OCI-LY1 (cell line): ENCODE measurements at regions not wholly inside any gene's neighbourhood (a gene's known extent, or its start where the extent isn't known, plus 50 kb on each side); places are given as distances from the start of the nearest gene placed in this dataset.
A peak's percentile ranks its signal among the peaks of the same experiment; 100 is the strongest.

ENCODE experiments used
- H2AFZ ChIP-seq: fragments of 200-600 bp; sonication (generic), shearing (Covaris generic); 2 replicates; pipeline ENCODE4 v1.6.0; 2014; ENCODE audit warnings: antibody characterized with exemption, mild to moderate bottlenecking, low read length
- H3F3A ChIP-seq: fragments of 200-600 bp; sonication (generic), shearing (Covaris generic); 2 replicates; pipeline ENCODE4 v1.6.0; 2014; ENCODE audit warnings: mild to moderate bottlenecking, antibody characterized with exemption, low read length, moderate library complexity; ENCODE audit not compliant: insufficient read depth
- H3K27ac ChIP-seq: fragments of 200-600 bp; sonication (generic); 2 replicates; pipeline ENCODE4 v1.5.1; 2014; ENCODE audit warnings: low read length, mixed run types, mild to moderate bottlenecking, low read depth; ENCODE audit not compliant: poor library complexity, severe bottlenecking
- H3K27me3 ChIP-seq: fragments of 200-600 bp; sonication (generic); 2 replicates; pipeline ENCODE4 v1.6.0; 2014; ENCODE audit warnings: antibody characterized with exemption, mild to moderate bottlenecking, low read length, moderate library complexity; ENCODE audit not compliant: insufficient read depth
- H3K36me3 ChIP-seq: fragments of 200-600 bp; sonication (generic); 2 replicates; pipeline ENCODE4 v1.6.1; 2014; ENCODE audit warnings: mild to moderate bottlenecking, antibody characterized with exemption, low read length, moderate library complexity, mixed read lengths; ENCODE audit not compliant: insufficient read depth
- H3K4me1 ChIP-seq: fragments of 200-600 bp; sonication (generic); 2 replicates; pipeline ENCODE4 v1.5.1; 2014; ENCODE audit warnings: mild to moderate bottlenecking, low read length, moderate library complexity; ENCODE audit not compliant: insufficient read depth, severe bottlenecking
- H3K4me2 ChIP-seq: fragments of 200-600 bp; sonication (generic), shearing (Covaris generic); 2 replicates; pipeline ENCODE4 v1.6.1; 2014; ENCODE audit warnings: low read length
- H3K4me3 ChIP-seq: fragments of 200-600 bp; sonication (generic); 2 replicates; pipeline ENCODE4 v1.5.1; 2014; ENCODE audit warnings: low read length, low read depth, mild to moderate bottlenecking, mixed read lengths; ENCODE audit not compliant: poor library complexity, severe bottlenecking
- H3K79me2 ChIP-seq: fragments of 200-600 bp; shearing (Covaris generic); 2 replicates; pipeline ENCODE4 v1.6.1; 2016; ENCODE audit warnings: mixed run types, low read length, mixed read lengths; ENCODE audit not compliant: insufficient read depth
- H3K9ac ChIP-seq: fragments of 200-600 bp; sonication (generic), shearing (Covaris generic); 2 replicates; pipeline ENCODE4 v1.6.1; 2014; ENCODE audit warnings: mild to moderate bottlenecking, low read length, mixed read lengths
- H3K9me2 ChIP-seq: fragments of 200-600 bp; sonication (generic), shearing (Covaris generic); 2 replicates; pipeline ENCODE4 v1.6.1; 2014; ENCODE audit warnings: low read depth, mild to moderate bottlenecking, low read length, mixed read lengths
- H3K9me3 ChIP-seq: fragments of 200-600 bp; shearing (Covaris generic); 2 replicates; pipeline ENCODE4 v1.6.1; 2014; ENCODE audit warnings: low read length, mixed read lengths
- H4K20me1 ChIP-seq: fragments of 200-600 bp; sonication (generic), shearing (Covaris generic); 2 replicates; pipeline ENCODE4 v1.6.0; 2016; ENCODE audit warnings: mild to moderate bottlenecking, low read length; ENCODE audit not compliant: insufficient read depth
- CTCF ChIP-seq: fragments of 200-600 bp; sonication (generic), shearing (Covaris generic); IDR thresholded peaks from 2 replicates; pipeline ENCODE4 v1.5.1; 2017; ENCODE audit warnings: mild to moderate bottlenecking, antibody characterized with exemption, low read length, moderate library complexity, mixed read lengths
- EZH2 ChIP-seq: fragments of 200-600 bp; sonication (generic), shearing (Covaris generic); IDR thresholded peaks from 2 replicates; pipeline ENCODE4 v1.8.0; 2017; ENCODE audit warnings: borderline replicate concordance, mixed run types, mild to moderate bottlenecking, antibody characterized with exemption, low read length, moderate library complexity, mixed read lengths

- no peaks in the 10 kb centered on the region for H3F3A ChIP-seq
- no peaks in the 10 kb centered on the region for H3K27me3 ChIP-seq
- H4K20me1 ChIP-seq: no peaks in the 10 kb centered on the region
- no peaks in the 10 kb centered on the region for H3K36me3 ChIP-seq
- H3K4me1 ChIP-seq: no peaks in the 10 kb centered on the region
- TF ChIP-seq EZH2: no peak
- no peak for TF ChIP-seq CTCF
- H3K9me2 ChIP-seq: no peaks in the 10 kb centered on the region
- H3K9ac ChIP-seq: no peak overlapping the region
- H3K9me3 ChIP-seq: no peaks in the 10 kb centered on the region
- H3K4me2 ChIP-seq: no peak overlapping the region
- H3K79me2 ChIP-seq: no peaks in the 10 kb centered on the region
- no peak overlapping the region for H3K4me3 ChIP-seq
- no peak overlapping the region for H3K27ac ChIP-seq
- H2AFZ ChIP-seq: no peak overlapping the region
Observed at GRCh38 chr6:156376091-156376490, 401.1 kb upstream of the ARID1B start.

GRCh38 chr6:156359912-156360311 lies 417.3 kb upstream of the ARID1B start:
- Histone ChIP-seq H3K4me1 (no peaks in the 10 kb centered on the region), H3K9me2 (no peaks in the 10 kb centered on the region), H3K36me3 (no peaks in the 10 kb centered on the region; the same call in 1 of the 2 replicates), H3F3A (no peaks in the 10 kb centered on the region), H3K9ac (no peak overlapping the region), H4K20me1 (no peaks in the 10 kb centered on the region), H2AFZ (no peak overlapping the region), H3K79me2 (no peaks in the 10 kb centered on the region), H3K4me2 (no peak overlapping the region), H3K27ac (no peak overlapping the region), H3K9me3 (no peaks in the 10 kb centered on the region), H3K4me3 (no peak overlapping the region), H3K27me3 (no peaks in the 10 kb centered on the region)
- peak; percentile 38; the same call in 1 of the 2 replicates for TF ChIP-seq CTCF
- TF ChIP-seq EZH2: no peak

- H3K9me2 ChIP-seq: no peaks in the 10 kb centered on the region
Observed at GRCh38 chr6:156352861-156353260, 424.3 kb upstream of the ARID1B start.

More at GRCh38 chr6:156352861-156353260, 424.3 kb upstream of the ARID1B start:
- Histone ChIP-seq H3K27me3 (no peaks in the 10 kb centered on the region), H4K20me1 (no peaks in the 10 kb centered on the region), H3F3A (no peaks in the 10 kb centered on the region), H2AFZ (no peak overlapping the region), H3K4me3 (no peak overlapping the region), H3K9me3 (no peaks in the 10 kb centered on the region), H3K4me2 (no peak overlapping the region), H3K27ac (no peak overlapping the region), H3K79me2 (no peaks in the 10 kb centered on the region), H3K36me3 (no peaks in the 10 kb centered on the region), H3K4me1 (no peaks in the 10 kb centered on the region), H3K9ac (no peak overlapping the region)
- no peak for TF ChIP-seq CTCF
- no peak for TF ChIP-seq EZH2
